GM18519 (cell line): ENCODE measurements at regions not wholly inside any gene's neighbourhood (a gene's known extent, or its start where the extent isn't known, plus 50 kb on each side); places are given as distances from the start of the nearest gene placed in this dataset.

Experiments used
- ATAC-seq: cut with Tn5 transposase; IDR thresholded peaks from one replicate; pipeline ENCODE4 v1.9.1; 2021; ENCODE audit warnings: mild to moderate bottlenecking, moderate library complexity; ENCODE audit not compliant: unreplicated experiment, low FRiP score

GRCh38 chr2:221241072-221241471 lies 331.0 kb downstream of the EPHA4 start:
- no peak for ATAC-seq

- ATAC-seq: no peak
Observed at GRCh38 chr2:221243771-221244170, 328.3 kb downstream of the EPHA4 start.

GRCh38 chr2:221245045-221245444 lies 327.1 kb downstream of the EPHA4 start:
- no peak for ATAC-seq

- ATAC-seq: no peak
Observed at GRCh38 chr2:221245772-221246171, 326.3 kb downstream of the EPHA4 start.

- no peak for ATAC-seq
Observed at GRCh38 chr2:221254299-221254698, 317.8 kb downstream of the EPHA4 start.

- ATAC-seq: no peak
Observed at GRCh38 chr2:221255862-221256261, 316.2 kb downstream of the EPHA4 start.

GRCh38 chr2:221258464-221258863 lies 313.6 kb downstream of the EPHA4 start:
- ATAC-seq: no peak

GRCh38 chr2:221262651-221263050 lies 309.5 kb downstream of the EPHA4 start:
- ATAC-seq: no peak

GRCh38 chr2:221263573-221263972 lies 308.5 kb downstream of the EPHA4 start:
- ATAC-seq: no peak

- ATAC-seq: no peak
Observed at GRCh38 chr2:221264318-221264717, 307.8 kb downstream of the EPHA4 start.

- no peak for ATAC-seq
Observed at GRCh38 chr2:221267773-221268425, 304.2 kb downstream of the EPHA4 start.

- no peak for ATAC-seq
Observed at GRCh38 chr2:221268631-221269030, 303.5 kb downstream of the EPHA4 start.

GRCh38 chr2:221270806-221271205 lies 301.3 kb downstream of the EPHA4 start:
- ATAC-seq: no peak

GRCh38 chr2:221272729-221273128 lies 299.4 kb downstream of the EPHA4 start:
- no peak for ATAC-seq

- no peak for ATAC-seq
Observed at GRCh38 chr2:221276033-221276432, 296.1 kb downstream of the EPHA4 start.

- no peak for ATAC-seq
Observed at GRCh38 chr2:221276601-221277000, 295.5 kb downstream of the EPHA4 start.

- no peak for ATAC-seq
Observed at GRCh38 chr2:221282386-221282785, 289.7 kb downstream of the EPHA4 start.

GRCh38 chr2:221283896-221284545 lies 288.1 kb downstream of the EPHA4 start:
- ATAC-seq: no peak

GRCh38 chr2:221285148-221285547 lies 287.0 kb downstream of the EPHA4 start:
- no peak for ATAC-seq

- no peak for ATAC-seq
Observed at GRCh38 chr2:221286406-221286805, 285.7 kb downstream of the EPHA4 start.

GRCh38 chr2:221289389-221289788 lies 282.7 kb downstream of the EPHA4 start:
- ATAC-seq: no peak

GRCh38 chr2:221289846-221290245 lies 282.3 kb downstream of the EPHA4 start:
- ATAC-seq: no peak
